GM19395 (cell line): ENCODE measurements at regions not wholly inside any gene's neighbourhood (a gene's known extent, or its start where the extent isn't known, plus 50 kb on each side); places are given as distances from the start of the nearest gene placed in this dataset.

Experiments used
- ATAC-seq: cut with Tn5 transposase; IDR thresholded peaks from one replicate; pipeline ENCODE4 v1.9.1; 2021; ENCODE audit warnings: mild to moderate bottlenecking, moderate library complexity; ENCODE audit not compliant: unreplicated experiment

DNA sequence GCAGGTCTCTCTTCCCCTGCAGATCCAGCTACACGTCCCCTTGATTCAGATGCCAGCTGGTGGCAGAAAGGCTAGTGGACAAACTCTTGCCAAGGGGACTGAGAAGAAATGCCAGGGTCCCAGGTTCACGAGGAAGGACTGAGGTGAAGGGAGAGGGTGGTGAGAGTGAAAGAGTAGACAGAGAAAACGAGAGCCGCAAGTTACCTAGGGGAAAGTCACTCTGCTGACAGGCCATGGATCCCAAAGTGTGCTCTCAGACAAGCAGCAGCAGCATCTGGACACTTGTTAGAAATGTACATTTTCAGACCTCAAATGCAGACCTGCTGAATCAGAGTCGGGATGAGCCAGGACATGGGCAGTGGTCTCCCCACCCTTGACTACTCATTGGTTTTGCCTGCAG, 192.3 kb downstream of the FGFR2 start:
- no peak for ATAC-seq

DNA sequence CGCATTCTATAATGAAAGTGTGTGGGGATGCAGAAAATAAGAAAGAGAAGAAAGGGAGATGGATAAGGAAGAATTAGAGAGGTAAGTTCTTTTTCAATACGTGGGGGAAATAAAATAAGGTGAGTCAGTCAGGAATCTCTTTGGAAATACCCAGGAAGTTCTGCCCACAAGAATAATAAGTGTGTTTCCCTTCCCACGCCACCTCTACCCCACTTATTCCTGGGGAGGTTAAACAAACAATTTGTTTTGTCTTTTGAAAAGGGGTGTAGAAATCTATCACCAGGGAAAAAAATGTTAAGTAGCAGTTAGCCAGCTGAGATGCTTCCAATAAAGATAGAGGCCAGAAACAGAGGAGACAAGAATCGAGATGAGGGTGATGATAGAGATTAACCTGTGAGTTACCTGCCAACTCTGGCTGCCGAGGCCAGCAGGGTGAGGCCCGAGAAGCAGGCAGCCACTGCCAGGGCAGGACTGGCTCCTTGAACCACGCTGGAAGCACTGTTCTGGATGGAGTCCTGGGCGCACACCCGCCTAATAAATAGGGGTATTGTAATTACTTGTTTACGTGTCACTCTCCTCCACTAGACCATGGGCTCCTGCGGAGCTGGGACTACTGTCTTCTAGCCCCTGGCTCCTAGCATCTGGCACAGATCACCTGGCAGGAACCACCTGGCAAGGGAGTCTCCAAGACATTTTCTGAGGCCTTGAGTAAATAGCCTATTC, 191.3 kb downstream of the FGFR2 start:
- no peak for ATAC-seq

DNA sequence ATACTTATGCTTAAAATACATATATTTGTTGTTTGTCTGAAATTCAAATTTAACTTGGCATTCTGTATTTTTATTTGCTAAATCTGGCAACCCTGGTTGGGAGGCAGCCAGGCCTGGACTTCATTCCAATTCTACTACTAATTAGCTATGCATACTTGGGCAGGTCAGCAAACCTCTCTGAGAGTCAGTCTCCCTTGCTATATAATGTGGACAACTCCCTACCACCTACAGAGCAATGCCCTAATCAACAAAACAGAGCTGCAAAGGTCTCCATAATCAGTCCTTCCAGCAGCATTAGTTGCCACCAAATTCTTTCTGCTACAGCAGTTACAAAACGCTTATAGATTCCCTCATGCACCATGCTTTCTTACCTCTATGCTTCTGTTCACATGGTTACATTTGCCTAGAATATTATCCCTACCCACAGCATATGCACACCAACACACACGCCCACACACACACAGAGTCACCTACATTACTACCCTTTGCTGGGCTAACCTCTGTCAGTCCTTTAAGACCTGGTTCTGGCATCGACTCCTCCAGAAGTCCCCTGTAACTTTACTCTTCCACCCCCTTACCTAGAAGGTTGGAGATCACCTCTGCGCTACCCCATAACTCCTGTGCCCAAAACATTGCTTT, 188.7 kb downstream of the FGFR2 start:
- ATAC-seq = no peak

DNA sequence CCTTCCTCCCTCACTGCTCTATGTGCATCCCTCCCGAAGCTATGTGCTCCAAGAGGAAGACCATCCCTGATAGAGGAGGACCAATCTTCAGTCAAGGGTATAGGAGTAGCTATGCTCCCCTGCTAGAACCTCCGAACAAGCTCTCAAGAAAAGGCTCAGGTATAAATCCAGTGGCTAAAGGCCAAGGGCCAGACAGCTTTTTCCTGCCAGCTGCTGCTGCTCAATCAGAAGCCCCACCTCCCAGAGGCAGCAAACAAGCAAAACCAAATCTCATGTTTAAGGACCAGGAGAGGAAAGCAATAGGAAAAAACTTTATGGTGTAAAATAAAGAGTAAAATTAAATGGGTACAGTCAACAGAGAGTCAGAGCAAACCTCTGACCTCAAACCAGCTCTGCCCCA, 187.2 kb downstream of the FGFR2 start:
- ATAC-seq = no peak

DNA sequence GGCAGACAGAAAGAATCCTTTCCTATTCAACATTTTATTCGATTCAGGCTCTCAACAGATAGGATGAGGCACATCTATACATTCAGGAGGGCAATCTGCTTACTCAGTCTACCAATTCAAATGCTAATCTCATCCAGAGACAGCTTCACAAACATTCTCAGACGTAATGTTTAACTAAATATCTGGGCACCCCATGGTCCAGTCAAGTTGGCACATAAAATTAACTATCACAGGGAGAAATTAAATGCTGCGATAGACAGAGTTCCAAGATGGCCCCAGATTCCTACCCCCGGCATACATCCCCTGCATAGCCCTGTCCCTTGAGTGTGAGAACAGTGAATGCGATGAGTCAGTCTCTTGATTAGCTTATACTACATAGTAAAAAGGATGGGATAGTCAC, 184.3 kb downstream of the FGFR2 start:
- no peak for ATAC-seq

DNA sequence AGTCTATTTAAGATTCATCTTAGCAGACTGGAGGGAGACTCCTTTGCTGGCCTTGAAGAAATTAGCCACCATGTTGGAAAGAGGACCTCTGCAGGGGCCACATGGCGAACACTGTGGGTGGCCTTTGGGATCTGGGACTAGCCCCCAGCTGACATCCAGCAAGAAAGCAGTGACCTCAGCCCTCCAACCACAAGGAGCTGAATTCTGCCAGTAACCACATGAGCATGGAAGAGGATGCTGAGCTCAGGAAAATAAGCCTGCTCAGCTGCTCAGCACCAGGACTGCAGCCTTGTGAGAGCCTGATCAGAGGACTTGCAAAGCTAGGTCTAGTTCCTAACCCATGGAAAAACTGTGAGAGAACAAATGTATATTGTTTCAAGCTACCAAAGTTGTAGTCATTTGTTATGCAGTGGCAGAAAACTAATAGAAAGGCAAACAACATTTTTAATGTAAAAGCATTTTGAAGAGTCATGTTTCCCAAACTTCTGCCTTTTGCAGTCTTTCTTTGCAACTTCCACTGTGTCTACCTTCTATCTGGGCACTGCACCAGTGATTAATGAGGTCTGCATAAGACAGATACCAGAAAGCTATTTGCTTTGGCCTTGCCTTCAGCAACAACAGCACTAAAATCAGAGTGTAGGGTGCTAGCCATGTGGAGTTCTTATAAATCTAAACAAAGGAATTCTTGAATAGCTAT, 183.7 kb downstream of the FGFR2 start:
- ATAC-seq = no peak

DNA sequence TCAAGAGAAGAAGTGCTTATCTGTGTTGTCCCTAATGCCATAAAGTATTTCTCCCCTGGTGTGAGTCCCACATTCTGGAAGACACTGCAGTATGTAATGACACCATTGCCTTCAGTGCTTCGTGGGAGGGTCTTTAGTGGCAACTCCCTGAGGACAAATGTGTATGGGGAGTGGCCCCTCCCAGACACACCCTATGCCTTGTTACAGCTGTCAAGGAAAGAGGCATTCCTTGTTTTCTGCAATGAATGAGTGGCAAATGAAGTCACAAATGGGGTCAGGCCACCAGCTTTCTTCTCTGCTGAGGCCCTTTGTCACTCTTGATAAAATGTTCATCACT, 183.2 kb downstream of the FGFR2 start:
- ATAC-seq = no peak

DNA sequence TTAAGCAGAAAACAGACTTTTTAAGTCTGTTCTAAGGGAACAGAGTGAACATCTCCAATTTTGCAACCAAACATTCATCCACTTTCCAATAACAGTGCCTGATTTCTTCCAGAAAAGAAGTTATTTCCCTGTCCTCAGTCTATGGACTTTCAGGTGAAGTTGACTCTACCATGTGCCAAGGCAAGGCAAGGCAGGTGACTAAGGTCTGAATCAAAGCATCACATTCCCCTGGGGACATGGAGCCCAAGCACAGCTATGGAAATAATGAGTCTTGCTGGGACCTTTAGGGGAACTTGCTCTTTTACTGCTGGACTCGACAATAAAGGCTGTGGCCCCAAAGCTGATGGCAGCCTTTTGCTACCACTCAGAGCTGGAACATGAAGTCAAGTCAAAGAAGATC, 182.2 kb downstream of the FGFR2 start:
- no peak for ATAC-seq

DNA sequence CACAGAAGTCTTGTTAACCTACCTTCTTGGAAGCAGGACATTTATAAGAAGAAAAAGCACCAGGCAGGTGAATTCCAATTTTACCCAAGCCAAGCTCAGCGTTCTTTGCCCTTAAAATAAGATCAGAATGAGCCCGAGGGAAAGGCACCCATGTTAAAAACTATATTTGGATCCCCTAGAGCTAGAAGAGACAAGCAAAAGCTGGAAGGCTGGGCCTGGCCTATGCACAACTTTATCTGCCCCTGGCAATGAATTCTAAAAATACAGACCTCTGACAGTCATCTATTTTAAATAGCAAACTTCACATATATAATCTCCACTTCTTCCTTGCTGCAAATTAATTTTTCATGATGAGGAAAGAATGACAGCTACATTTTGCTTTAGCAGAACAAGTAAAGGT, 180.9 kb downstream of the FGFR2 start:
- ATAC-seq = no peak

DNA sequence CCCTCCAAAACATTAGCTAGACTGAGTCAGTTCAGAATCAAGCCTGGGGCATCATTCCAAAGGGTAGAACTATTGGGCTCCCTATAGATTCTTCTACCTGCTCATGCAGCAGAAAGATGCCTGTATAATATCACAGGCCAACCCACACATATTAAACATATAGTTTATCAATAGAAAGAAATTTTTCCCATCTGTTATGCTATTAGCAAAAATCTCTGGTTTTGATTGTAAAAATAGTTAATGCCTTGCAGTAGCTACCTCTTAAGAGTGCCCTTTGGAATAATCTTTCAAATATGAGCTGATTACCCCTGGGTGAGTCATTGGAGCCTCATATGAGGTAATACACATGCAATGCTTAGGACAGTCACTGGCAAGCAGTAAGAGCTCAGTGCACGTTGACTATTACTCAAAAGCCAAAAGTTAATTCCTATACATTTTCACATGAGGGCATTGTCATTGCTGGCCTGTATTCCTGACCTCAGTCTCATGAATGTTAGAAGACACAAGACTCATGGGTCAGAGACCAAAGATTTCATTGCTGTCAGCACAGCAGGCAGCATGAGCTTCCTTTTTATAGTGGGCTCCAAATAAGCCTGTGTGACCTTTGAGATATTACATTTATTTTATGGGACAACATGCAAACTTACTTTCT, 180.0 kb downstream of the FGFR2 start:
- ATAC-seq = no peak

DNA sequence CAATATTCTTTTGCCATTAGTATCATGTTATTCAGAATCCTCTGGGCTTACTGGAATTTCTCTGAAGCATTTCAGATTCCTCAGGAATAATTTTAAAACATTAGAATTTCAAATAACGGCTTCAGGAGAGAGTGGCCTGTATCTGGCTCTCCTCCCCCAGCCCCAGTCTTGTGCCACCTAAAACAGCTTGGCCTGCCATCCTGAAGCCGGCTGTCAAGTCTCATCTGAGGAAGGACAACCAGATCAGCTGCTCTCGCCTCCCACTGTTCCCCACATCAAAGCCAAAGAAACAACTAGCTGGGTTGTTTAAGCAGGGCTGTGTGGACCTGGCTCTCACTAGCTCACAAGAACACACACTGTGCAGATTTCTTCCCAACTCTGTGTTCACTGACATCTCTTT, 178.2 kb downstream of the FGFR2 start:
- ATAC-seq = no peak

DNA sequence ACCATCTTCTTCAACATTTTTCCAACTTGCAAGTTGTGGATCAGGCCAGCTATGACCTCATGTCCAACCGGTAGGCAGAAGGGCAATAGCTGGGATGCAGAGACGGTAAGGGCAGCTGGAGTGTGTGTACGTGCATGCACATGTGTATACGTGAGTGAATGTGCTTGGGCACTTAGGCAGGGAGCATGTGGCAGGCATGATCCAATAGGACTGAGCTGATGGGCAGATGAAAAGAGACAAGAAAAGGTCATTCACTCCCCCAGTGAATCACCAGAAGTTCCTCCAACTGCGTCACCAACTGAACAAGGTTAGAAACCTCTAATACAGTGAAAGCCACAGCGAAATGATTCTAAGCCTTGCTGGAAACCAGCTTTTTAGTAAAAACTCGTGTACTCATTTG, 176.1 kb downstream of the FGFR2 start:
- no peak for ATAC-seq

DNA sequence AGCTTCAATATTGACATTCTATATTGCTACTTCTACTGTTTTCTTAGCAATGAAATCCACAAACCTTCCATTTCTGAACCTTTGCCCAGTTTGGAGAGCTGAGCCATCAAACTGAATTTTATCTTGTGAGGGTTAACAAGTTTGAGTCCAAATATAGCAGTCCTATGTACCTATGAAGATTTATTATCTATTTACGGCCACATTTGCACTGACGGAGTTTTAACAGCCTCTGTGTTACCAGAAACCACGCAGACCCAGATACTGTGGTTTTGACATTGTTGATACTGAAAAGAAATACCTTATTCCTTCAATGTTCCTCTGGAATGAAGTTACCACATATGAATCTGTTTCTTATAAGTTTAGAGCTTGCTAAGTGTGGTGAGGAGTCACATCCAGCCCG, 172.6 kb downstream of the FGFR2 start:
- no peak for ATAC-seq

DNA sequence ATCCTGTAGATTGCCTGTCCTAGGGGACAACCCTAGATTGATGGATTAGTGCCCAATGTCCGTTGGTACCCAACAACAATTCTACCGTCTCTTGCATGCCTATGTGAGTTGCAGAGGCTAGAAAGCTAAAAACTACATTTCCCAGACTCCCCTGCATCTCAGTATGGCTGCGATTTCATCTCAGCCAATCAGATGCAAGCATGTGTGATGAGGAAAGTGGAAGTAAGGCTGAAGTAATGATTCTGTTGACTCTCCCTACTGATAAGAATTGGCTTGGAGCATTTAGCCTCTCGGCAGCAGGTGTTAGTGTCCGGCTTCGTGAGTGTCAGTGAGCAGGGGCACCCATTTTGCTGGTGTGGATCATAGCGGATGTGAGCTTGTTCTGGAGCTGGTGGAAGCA, 171.9 kb downstream of the FGFR2 start:
- ATAC-seq = no peak
